K562 (cell line): ENCODE measurements at regions not wholly inside any gene's neighbourhood (a gene's known extent, or its start where the extent isn't known, plus 50 kb on each side); places are given as distances from the start of the nearest gene placed in this dataset.

Source experiments
- ADNP ChIP-seq: fragments of 200-800 bp; sonication (Bioruptor generic); IDR thresholded peaks from 2 replicates; pipeline ENCODE4 v1.6.1; 2016; ENCODE audit warnings: missing genetic modification characterization, missing compliant biosample characterization
- BHLHE40 ChIP-seq: IDR thresholded peaks from 2 replicates; pipeline ENCODE4 v1.6.1; 2011; ENCODE audit warnings: low read length, improper control_type of control experiment
- CTCF ChIP-seq, 3 experiments: IDR thresholded peaks in 2 of 3; conservative IDR thresholded peaks in 1 of 3; 2 replicates each; pipeline ENCODE4 v1.5.1; 2011 to 2012; ENCODE audit warnings: low read length in 3 of 3, mild to moderate bottlenecking in 3 of 3, control low read depth in 2 of 3, improper control_type of control experiment in 1 of 3, inconsistent platforms in 1 of 3, low read depth in 1 of 3, mixed read lengths in 1 of 3, moderate library complexity in 1 of 3; ENCODE audit not compliant: insufficient read depth in 2 of 3
- GTF2F1 ChIP-seq: IDR thresholded peaks from 2 replicates; pipeline ENCODE4 v1.6.1; 2011; ENCODE audit warnings: low read depth, low read length, improper control_type of control experiment
- HMGXB4 ChIP-seq: sonication (generic); formaldehyde crosslinking; IDR thresholded peaks from 2 replicates; pipeline ENCODE4 v1.8.1; 2023; ENCODE audit warnings: mild to moderate bottlenecking, missing genetic modification reagents
- NRF1 ChIP-seq, 2 experiments: fragments of 450-650 bp; IDR thresholded peaks in 1 of 2; conservative IDR thresholded peaks in 1 of 2; 2 replicates each; pipeline ENCODE4 v1.6.1; 2014; ENCODE audit warnings: mild to moderate bottlenecking in 2 of 2
- PCBP2 ChIP-seq: fragments of 200-400 bp; formaldehyde crosslinking; IDR thresholded peaks from 2 replicates; pipeline ENCODE4 v1.6.1; 2018; ENCODE audit warnings: low read length, low read depth, mild to moderate bottlenecking, moderate library complexity; ENCODE audit not compliant: poor library complexity, severe bottlenecking
- RAD51 ChIP-seq: fragments of 450-650 bp; IDR thresholded peaks from 2 replicates; pipeline ENCODE4 v1.7.1; 2016; ENCODE audit warnings: low read depth, mild to moderate bottlenecking, borderline replicate concordance
- SRSF3 ChIP-seq: fragments of 200-400 bp; formaldehyde crosslinking; IDR thresholded peaks from 2 replicates; pipeline ENCODE4 v1.6.1; 2016; ENCODE audit warnings: mild to moderate bottlenecking, low read length, moderate library complexity; ENCODE audit not compliant: insufficient read depth
- TAF1 ChIP-seq: IDR thresholded peaks from 2 replicates; pipeline ENCODE4 v1.6.1; 2011; ENCODE audit warnings: mild to moderate bottlenecking, low read length, moderate library complexity; ENCODE audit not compliant: insufficient read depth, control insufficient read depth, severe bottlenecking; ENCODE audit errors: extremely low read depth
- TCF7L2 ChIP-seq: fragments of 150-350 bp; IDR thresholded peaks from 2 replicates; pipeline ENCODE4 v1.6.1; 2016; ENCODE audit warnings: low read depth, mild to moderate bottlenecking, low read length, moderate library complexity
- TF ChIP-seq, protein P1 (sequence below), 2 experiments: IDR thresholded peaks in 1 of 2; conservative IDR thresholded peaks in 1 of 2; 2 replicates each; pipeline ENCODE4 v1.6.1; 2016; ENCODE audit warnings: low read depth in 2 of 2, mild to moderate bottlenecking in 1 of 2, missing compliant biosample characterization in 1 of 2, missing genetic modification characterization in 1 of 2, moderate library complexity in 1 of 2

DNA sequence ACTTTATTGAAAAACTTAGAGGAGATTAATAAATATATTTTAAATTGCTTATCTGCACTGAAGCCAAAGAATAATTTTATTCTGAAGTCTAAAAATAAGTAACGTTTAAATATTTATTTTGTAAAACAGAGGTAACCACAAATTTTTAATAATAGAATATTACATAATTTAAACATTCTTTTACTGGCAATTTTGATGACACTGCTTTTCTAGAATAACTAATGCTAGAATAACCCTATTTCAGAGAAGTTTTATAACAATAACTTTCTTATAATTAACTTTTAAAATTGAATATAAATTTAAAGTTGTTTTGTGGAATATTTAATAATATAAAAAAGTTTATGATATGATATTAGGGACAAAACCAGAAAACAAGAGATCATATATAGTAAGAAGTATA lies 409.6 kb upstream of the KCNMB2 start:
- no peak for TF ChIP-seq NRF1 (conservative IDR thresholded peaks at IDR 0.05 in 1 of 2, IDR thresholded peaks at IDR 0.05 in 1 of 2)
- no peak for TF ChIP-seq PCBP2
- TF ChIP-seq, protein P1, sequence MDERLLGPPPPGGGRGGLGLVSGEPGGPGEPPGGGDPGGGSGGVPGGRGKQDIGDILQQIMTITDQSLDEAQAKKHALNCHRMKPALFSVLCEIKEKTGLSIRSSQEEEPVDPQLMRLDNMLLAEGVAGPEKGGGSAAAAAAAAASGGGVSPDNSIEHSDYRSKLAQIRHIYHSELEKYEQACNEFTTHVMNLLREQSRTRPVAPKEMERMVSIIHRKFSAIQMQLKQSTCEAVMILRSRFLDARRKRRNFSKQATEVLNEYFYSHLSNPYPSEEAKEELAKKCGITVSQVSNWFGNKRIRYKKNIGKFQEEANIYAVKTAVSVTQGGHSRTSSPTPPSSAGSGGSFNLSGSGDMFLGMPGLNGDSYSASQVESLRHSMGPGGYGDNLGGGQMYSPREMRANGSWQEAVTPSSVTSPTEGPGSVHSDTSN (CRISPR knock-in tag; IDR thresholded peaks at IDR 0.05; ENCODE audit: low read depth) = no peak
- TF ChIP-seq, protein P1 (tag; conservative IDR thresholded peaks at IDR 0.05; ENCODE audit: low read depth) = no peak
- no peak for TF ChIP-seq RAD51
- no peak for TF ChIP-seq SRSF3
- no peak for TF ChIP-seq HMGXB4
- no peak for TF ChIP-seq TCF7L2
- TF ChIP-seq CTCF (IDR thresholded peaks at IDR 0.05 in 2 of 3, conservative IDR thresholded peaks at IDR 0.05 in 1 of 3; ENCODE audit: insufficient read depth in 2 of 3, low read depth in 1 of 3, low read length in 3 of 3) = no peak
- TF ChIP-seq ADNP (tag) = no peak
- TF ChIP-seq TAF1 = no peak
- no peak for TF ChIP-seq BHLHE40
- TF ChIP-seq GTF2F1 = no peak
